Lung (tissue), 11 donors: ENCODE measurements at regions not wholly inside any gene's neighbourhood (a gene's known extent, or its start where the extent isn't known, plus 50 kb on each side); places are given as distances from the start of the nearest gene placed in this dataset.

Source experiments
- ATAC-seq: fragments of 200-7000 bp; cut with Tn5 transposase; one replicate; pipeline ENCODE4 v1.9.1; 2020; ENCODE audit warnings: moderate number of reproducible peaks; ENCODE audit not compliant: insufficient read depth, low FRiP score
- DNase-seq, 3 donors: peaks; one replicate each; pipeline ENCODE4 v3.0.0-alpha.2; 2013 to 2017
- H3K27ac ChIP-seq, 2 donors: one replicate each; pipeline ENCODE4 v1.5.1; 2013; ENCODE audit warnings: mild to moderate bottlenecking in 2 of 2, moderate library complexity in 2 of 2, control low read depth in 1 of 2, inconsistent platforms in 1 of 2, low read depth in 1 of 2, low read length in 1 of 2
- H3K27me3 ChIP-seq, 3 donors: one replicate each; pipeline ENCODE4 v1.5.1; 2013; ENCODE audit warnings: low read length in 2 of 3; ENCODE audit not compliant: control insufficient read depth in 3 of 3, insufficient read depth in 3 of 3
- H3K36me3 ChIP-seq, 4 donors: one replicate each; pipeline ENCODE4 v1.5.1; 2013; ENCODE audit warnings: low read length in 4 of 4, mild to moderate bottlenecking in 1 of 4, moderate library complexity in 1 of 4; ENCODE audit not compliant: control insufficient read depth in 4 of 4, insufficient read depth in 4 of 4
- H3K4me1 ChIP-seq, 5 donors: one replicate each; pipeline ENCODE4 v1.5.1; 2013; ENCODE audit warnings: low read length in 5 of 5, mild to moderate bottlenecking in 2 of 5, moderate library complexity in 1 of 5; ENCODE audit not compliant: control insufficient read depth in 5 of 5, insufficient read depth in 5 of 5
- H3K4me3 ChIP-seq: one replicate; pipeline ENCODE4 v1.5.1; 2013; ENCODE audit warnings: mild to moderate bottlenecking, control low read depth, moderate library complexity
- H3K9ac ChIP-seq, 2 donors: one replicate each; pipeline ENCODE4 v1.5.1; 2013; ENCODE audit warnings: low read length in 2 of 2, control low read depth in 1 of 2; ENCODE audit not compliant: insufficient read depth in 1 of 2
- H3K9me3 ChIP-seq, 4 donors: one replicate each; pipeline ENCODE4 v1.5.1; 2013; ENCODE audit warnings: low read length in 3 of 4, mild to moderate bottlenecking in 1 of 4, moderate library complexity in 1 of 4; ENCODE audit not compliant: control insufficient read depth in 4 of 4, insufficient read depth in 3 of 4
- CTCF ChIP-seq: IDR thresholded peaks from 2 replicates; pipeline ENCODE4 v1.5.1; 2012; ENCODE audit warnings: mild to moderate bottlenecking; ENCODE audit errors: control extremely low read depth, extremely low read depth
- WGBS, 2 donors: extraction: QIAGEN DNeasy Blood & Tissue Kit; methylation state at CpG; one replicate each; pipeline ENCODE4 v1.1.7; 2013; 5-methylcytosine and 5-hydroxymethylcytosine counted together
- donor health status: control.
- donor health status: control.
- donor health status: Bipolar disorder and iron deficiency.
- donor health status: healthy.
- donor health status: DM: yes; HTN: yes; CAD: no.

- H3K36me3 ChIP-seq: no peaks in the 10 kb centered on the region
- TF ChIP-seq CTCF: no peak
- DNase-seq (no peak), ATAC-seq (no peak)
- no peaks in the 10 kb centered on the region for H3K9me3 ChIP-seq
- no peak overlapping the region for H3K4me3 ChIP-seq
- H3K9ac ChIP-seq: no peak overlapping the region
- H3K27me3 ChIP-seq: no peaks in the 10 kb centered on the region
- WGBS, 2 donors: 57 to 86% methylated on average over 1 of the region's 1 CpG
- no peak overlapping the region for H3K27ac ChIP-seq
- no peaks in the 10 kb centered on the region for H3K4me1 ChIP-seq
Observed at GRCh38 chr12:60724475-60724874, 1128.6 kb downstream of the SLC16A7 start.

GRCh38 chr12:60724984-60725383 is 1129.2 kb downstream of the SLC16A7 start:
- H3K4me3 ChIP-seq: no peak overlapping the region
- no peak for TF ChIP-seq CTCF
- H3K36me3 ChIP-seq: no peaks in the 10 kb centered on the region
- no peaks in the 10 kb centered on the region for H3K27me3 ChIP-seq
- ATAC-seq (no peak), DNase-seq (no peak)
- H3K9me3 ChIP-seq: no peaks in the 10 kb centered on the region
- no peak overlapping the region for H3K27ac ChIP-seq
- no peaks in the 10 kb centered on the region for H3K4me1 ChIP-seq
- H3K9ac ChIP-seq: no peak overlapping the region

- ATAC-seq: no peak
- Histone ChIP-seq H3K4me3 (no peak overlapping the region), H3K36me3 (no peaks in the 10 kb centered on the region), H3K9ac (no peak overlapping the region), H3K4me1 (no peaks in the 10 kb centered on the region), H3K27ac (no peak overlapping the region), H3K27me3 (no peaks in the 10 kb centered on the region), H3K9me3 (no peaks in the 10 kb centered on the region)
- 93% methylated on average over 1 of the region's 1 CpG for WGBS, 2 donors
- no peak for DNase-seq
- TF ChIP-seq CTCF: no peak
Observed at GRCh38 chr12:60752589-60752988, 1156.8 kb downstream of the SLC16A7 start.

- no peaks in the 10 kb centered on the region for H3K9me3 ChIP-seq
- no peak overlapping the region for H3K27ac ChIP-seq
- H3K9ac ChIP-seq: no peak overlapping the region
- no peaks in the 10 kb centered on the region for H3K27me3 ChIP-seq
- no peak for TF ChIP-seq CTCF
- WGBS, 2 donors: 37 to 65% methylated on average over 1 of the region's 1 CpG
- ATAC-seq (no peak), DNase-seq (no peak)
- no peak overlapping the region for H3K4me3 ChIP-seq
- H3K4me1 ChIP-seq: no peaks in the 10 kb centered on the region
- no peaks in the 10 kb centered on the region for H3K36me3 ChIP-seq
Observed at GRCh38 chr12:60758224-60758623, 1162.4 kb downstream of the SLC16A7 start.
